DOHH2 (cell line): ENCODE measurements at regions not wholly inside any gene's neighbourhood (a gene's known extent, or its start where the extent isn't known, plus 50 kb on each side); places are given as distances from the start of the nearest gene placed in this dataset.

ENCODE experiments used
- H3F3A ChIP-seq: fragments of 200-600 bp; sonication (generic), shearing (Covaris generic); 2 replicates; pipeline ENCODE4 v1.6.0; 2016; ENCODE audit warnings: antibody characterized with exemption, mild to moderate bottlenecking; ENCODE audit not compliant: control insufficient read depth, insufficient read depth
- H3K27ac ChIP-seq: fragments of 200-600 bp; sonication (generic); 2 replicates; pipeline ENCODE4 v1.5.1; 2014; ENCODE audit warnings: low read depth, mild to moderate bottlenecking, low read length, moderate library complexity
- H3K27me3 ChIP-seq: fragments of 200-600 bp; sonication (generic); 2 replicates; pipeline ENCODE4 v1.6.1; 2014; ENCODE audit warnings: mild to moderate bottlenecking, low read length, mixed read lengths; ENCODE audit not compliant: control insufficient read depth
- H3K36me3 ChIP-seq: fragments of 200-600 bp; sonication (generic); 2 replicates; pipeline ENCODE4 v1.6.1; 2014; ENCODE audit warnings: mild to moderate bottlenecking, low read length, moderate library complexity, mixed read lengths; ENCODE audit not compliant: control insufficient read depth
- H3K4me1 ChIP-seq: fragments of 200-600 bp; sonication (generic); 2 replicates; pipeline ENCODE4 v1.6.1; 2014; ENCODE audit warnings: mild to moderate bottlenecking, low read length, mixed read lengths; ENCODE audit not compliant: control insufficient read depth
- H3K4me2 ChIP-seq: fragments of 200-600 bp; sonication (generic); 2 replicates; pipeline ENCODE4 v1.6.0; 2014; ENCODE audit warnings: mild to moderate bottlenecking, low read length, moderate library complexity
- H3K4me3 ChIP-seq: fragments of 200-600 bp; sonication (generic); 2 replicates; pipeline ENCODE4 v1.5.1; 2014; ENCODE audit warnings: mild to moderate bottlenecking, low read length, mixed read lengths
- H3K79me2 ChIP-seq: fragments of 200-600 bp; sonication (generic); 2 replicates; pipeline ENCODE4 v1.6.1; 2014; ENCODE audit warnings: mild to moderate bottlenecking, low read length, mixed read lengths; ENCODE audit not compliant: control insufficient read depth
- H3K9me2 ChIP-seq: fragments of 200-600 bp; sonication (generic); replicated peaks from 2 replicates; pipeline ENCODE4 v1.6.1; 2014; ENCODE audit warnings: mild to moderate bottlenecking, low read length, mixed read lengths; ENCODE audit not compliant: control insufficient read depth
- H3K9me3 ChIP-seq: fragments of 200-600 bp; sonication (generic); 2 replicates; pipeline ENCODE4 v1.6.1; 2014; ENCODE audit warnings: antibody characterized with exemption, low read length, mixed read lengths; ENCODE audit not compliant: control insufficient read depth, insufficient read depth
- H4K20me1 ChIP-seq: fragments of 200-600 bp; sonication (generic); 2 replicates; pipeline ENCODE4 v1.6.0; 2014; ENCODE audit warnings: low read depth, mild to moderate bottlenecking, antibody characterized with exemption, low read length, moderate library complexity; ENCODE audit not compliant: control insufficient read depth, insufficient read depth
- CTCF ChIP-seq: fragments of 200-600 bp; sonication (generic); IDR thresholded peaks from one replicate; pipeline ENCODE4 v1.5.1; 2014; ENCODE audit warnings: antibody characterized with exemption, mild to moderate bottlenecking, low read depth, low read length; ENCODE audit not compliant: poor library complexity, severe bottlenecking
- EZH2phosphoT487 ChIP-seq: fragments of 200-600 bp; sonication (generic); IDR thresholded peaks from 2 replicates; pipeline ENCODE4 v1.6.1; 2017; ENCODE audit warnings: borderline replicate concordance, mild to moderate bottlenecking, antibody characterized with exemption, low read length, moderate library complexity, mixed read lengths

DNA sequence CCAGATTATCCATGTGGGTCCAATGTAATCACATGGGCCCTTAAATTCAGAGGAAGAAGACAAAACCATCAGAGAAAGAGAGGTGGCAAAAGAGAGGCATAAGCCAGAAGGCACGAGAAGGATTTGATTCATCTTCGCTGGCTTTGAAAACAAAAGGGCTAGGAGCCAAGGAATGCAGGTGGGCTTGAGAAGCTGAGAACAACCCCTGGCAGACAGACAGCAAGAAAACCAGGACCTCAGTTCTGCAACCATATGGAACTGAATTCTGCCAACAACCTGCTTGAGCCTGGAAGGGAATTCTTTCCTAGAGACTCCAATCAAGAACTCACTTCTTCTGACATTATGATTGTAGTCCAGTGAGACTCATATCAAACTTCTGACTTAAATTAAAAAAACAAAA is 1531.8 kb downstream of the PCDH7 start:
- no peaks in the 10 kb centered on the region for H3K27me3 ChIP-seq
- H3K9me2 ChIP-seq = no peaks in the 10 kb centered on the region
- TF ChIP-seq EZH2phosphoT487 (no peak), CTCF (no peak)
- no peaks in the 10 kb centered on the region for H3K79me2 ChIP-seq
- no peaks in the 10 kb centered on the region for H4K20me1 ChIP-seq
- no peaks in the 10 kb centered on the region for H3K4me1 ChIP-seq
- no peaks in the 10 kb centered on the region for H3K36me3 ChIP-seq
- H3K4me2 ChIP-seq = no peak overlapping the region
- H3K9me3 ChIP-seq = no peaks in the 10 kb centered on the region
- H3K27ac ChIP-seq = no peak overlapping the region
- no peak overlapping the region for H3K4me3 ChIP-seq
- H3F3A ChIP-seq = no peaks in the 10 kb centered on the region

- Histone ChIP-seq H3K79me2 (no peaks in the 10 kb centered on the region), H3K4me3 (no peak overlapping the region), H3K27me3 (no peaks in the 10 kb centered on the region), H3K4me2 (no peak overlapping the region), H3K4me1 (no peaks in the 10 kb centered on the region), H3K9me2 (no peaks in the 10 kb centered on the region), H3K36me3 (no peaks in the 10 kb centered on the region), H3K27ac (no peak overlapping the region), H3F3A (no peaks in the 10 kb centered on the region), H4K20me1 (no peaks in the 10 kb centered on the region), H3K9me3 (no peaks in the 10 kb centered on the region)
- TF ChIP-seq CTCF (no peak), EZH2phosphoT487 (no peak)
Observed at GRCh38 chr4:32254216-32254615, 1534.0 kb downstream of the PCDH7 start.

DNA sequence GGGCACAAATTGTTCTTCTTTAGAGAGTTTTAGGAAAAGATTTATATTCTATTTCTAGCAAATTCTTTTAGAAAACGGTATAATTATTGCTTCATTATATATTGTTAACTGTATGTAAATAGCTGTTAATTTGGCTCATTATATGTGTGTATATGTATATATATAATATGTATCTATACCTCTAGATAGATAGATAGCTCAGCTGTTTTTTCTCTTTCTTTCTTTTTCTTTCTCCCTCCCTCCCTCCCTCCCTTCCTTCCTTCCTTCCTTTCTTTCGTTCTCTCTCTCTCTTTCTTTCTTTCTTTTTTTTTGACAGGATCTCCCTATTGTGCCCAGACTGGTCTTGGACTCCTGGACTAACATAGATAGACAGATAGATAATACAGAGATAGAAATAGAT is 1538.8 kb downstream of the PCDH7 start:
- Histone ChIP-seq H3K27ac (no peak overlapping the region), H3K9me2 (no peaks in the 10 kb centered on the region), H3K36me3 (no peaks in the 10 kb centered on the region), H3K27me3 (no peaks in the 10 kb centered on the region), H4K20me1 (no peaks in the 10 kb centered on the region), H3K4me3 (no peak overlapping the region), H3F3A (no peaks in the 10 kb centered on the region), H3K4me1 (no peaks in the 10 kb centered on the region), H3K79me2 (no peaks in the 10 kb centered on the region), H3K9me3 (no peaks in the 10 kb centered on the region), H3K4me2 (no peak overlapping the region)
- TF ChIP-seq CTCF (no peak), EZH2phosphoT487 (no peak)

DNA sequence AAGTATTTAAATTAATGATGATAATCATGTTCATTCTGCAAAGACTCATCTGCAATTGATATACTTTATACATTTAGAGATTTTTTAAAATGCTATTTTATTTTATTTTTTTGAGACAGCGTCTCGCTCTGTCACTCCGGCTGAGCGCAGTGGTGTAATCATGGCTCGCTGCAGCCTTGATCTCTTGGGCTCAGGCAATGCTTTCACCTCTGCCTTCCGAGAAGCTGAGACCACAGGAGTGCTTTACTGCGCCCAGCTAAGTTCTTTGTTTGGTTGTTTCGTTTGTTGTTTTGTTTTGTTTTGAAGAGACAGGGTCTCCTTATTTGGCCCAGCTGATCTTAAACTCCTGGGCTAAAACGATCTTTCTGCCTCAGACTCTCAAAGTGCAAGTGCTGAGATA is 1541.0 kb downstream of the PCDH7 start:
- H3K27ac ChIP-seq = no peak overlapping the region
- no peak overlapping the region for H3K4me3 ChIP-seq
- TF ChIP-seq EZH2phosphoT487 (no peak), CTCF (no peak)
- no peaks in the 10 kb centered on the region for H4K20me1 ChIP-seq
- H3K79me2 ChIP-seq = no peaks in the 10 kb centered on the region
- H3K27me3 ChIP-seq = no peaks in the 10 kb centered on the region
- H3K36me3 ChIP-seq = no peaks in the 10 kb centered on the region
- no peak overlapping the region for H3K4me2 ChIP-seq
- H3K9me2 ChIP-seq = no peaks in the 10 kb centered on the region
- H3K9me3 ChIP-seq = no peaks in the 10 kb centered on the region
- no peaks in the 10 kb centered on the region for H3F3A ChIP-seq
- H3K4me1 ChIP-seq = no peaks in the 10 kb centered on the region
